GM18505 (cell line): ENCODE measurements at regions not wholly inside any gene's neighbourhood (a gene's known extent, or its start where the extent isn't known, plus 50 kb on each side); places are given as distances from the start of the nearest gene placed in this dataset.
"Not testable (repeated sequence)": the region's sequence is repeated elsewhere in the genome, so short reads cannot be mapped to it uniquely, and the experiment has no call there.

ENCODE experiments used
- ATAC-seq: cut with Tn5 transposase; IDR thresholded peaks from one replicate; pipeline ENCODE4 v1.9.1; 2021; ENCODE audit not compliant: unreplicated experiment
- POLR2A ChIP-seq: IDR thresholded peaks from 4 replicates; pipeline ENCODE4 v1.6.1; 2011; ENCODE audit warnings: borderline replicate concordance; ENCODE audit not compliant: insufficient read depth, insufficient read length; ENCODE audit errors: extremely low read depth

DNA sequence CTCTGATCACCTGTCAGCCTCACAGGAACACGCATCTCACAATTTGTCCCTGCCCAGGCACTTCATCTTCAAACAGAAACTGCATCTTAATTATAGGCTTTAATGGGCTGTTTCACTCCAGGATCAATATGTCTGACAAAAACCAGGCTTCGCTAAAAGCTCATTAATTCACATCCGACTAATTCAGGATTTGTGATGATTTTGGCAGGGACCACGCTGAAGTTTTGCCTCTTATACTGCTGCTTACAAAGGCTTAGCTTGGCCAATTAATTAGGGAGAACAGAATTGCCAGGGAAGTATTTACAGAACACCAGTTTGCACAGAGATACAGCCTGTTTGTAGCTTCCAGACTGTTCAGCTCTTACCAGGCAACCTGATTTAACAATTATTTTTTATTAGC, 541.0 kb upstream of the SPTLC3 start:
- no peak for TF ChIP-seq POLR2A
- no peak for ATAC-seq

DNA sequence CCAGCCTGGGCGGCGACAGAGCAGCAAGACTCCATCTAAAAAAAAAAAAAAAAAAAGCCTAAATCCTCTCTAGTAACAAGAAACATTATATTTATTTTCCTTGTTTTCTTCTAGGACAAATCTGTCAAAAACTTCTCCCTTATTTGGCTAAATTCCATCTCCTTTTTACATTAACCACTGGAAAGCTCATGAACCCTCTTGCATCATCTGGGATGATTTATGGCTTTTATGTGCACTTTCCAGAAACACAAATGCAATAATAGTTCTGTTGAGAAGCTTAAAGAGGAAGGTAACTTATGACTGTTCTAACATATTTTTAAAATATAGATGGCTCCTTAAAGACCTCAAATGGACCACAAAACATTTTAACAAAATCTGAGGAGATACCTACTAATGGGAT, 526.1 kb upstream of the SPTLC3 start:
- ATAC-seq = no peak

DNA sequence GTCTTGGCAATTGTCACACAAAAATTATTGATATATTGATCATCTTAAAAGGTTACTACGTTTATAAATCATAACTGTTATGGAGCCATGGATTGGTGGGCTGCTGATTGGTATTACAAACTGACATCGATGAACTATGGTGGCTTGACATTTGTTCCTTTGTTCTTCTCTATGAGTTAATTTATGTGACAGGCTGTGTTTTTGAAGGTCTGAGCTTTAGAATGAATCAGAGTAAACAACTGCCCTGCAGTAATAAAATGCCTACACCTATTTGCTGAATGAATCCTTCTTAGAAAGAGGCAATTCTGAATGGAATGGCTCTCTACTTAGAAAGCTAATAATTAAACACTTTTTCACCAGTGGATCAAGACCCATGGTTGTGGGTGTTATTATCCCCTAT, 506.3 kb upstream of the SPTLC3 start:
- TF ChIP-seq POLR2A = no peak
- no peak for ATAC-seq

More for the DNA sequence above, 526.1 kb upstream of the SPTLC3 start:
- no peak for TF ChIP-seq POLR2A

DNA sequence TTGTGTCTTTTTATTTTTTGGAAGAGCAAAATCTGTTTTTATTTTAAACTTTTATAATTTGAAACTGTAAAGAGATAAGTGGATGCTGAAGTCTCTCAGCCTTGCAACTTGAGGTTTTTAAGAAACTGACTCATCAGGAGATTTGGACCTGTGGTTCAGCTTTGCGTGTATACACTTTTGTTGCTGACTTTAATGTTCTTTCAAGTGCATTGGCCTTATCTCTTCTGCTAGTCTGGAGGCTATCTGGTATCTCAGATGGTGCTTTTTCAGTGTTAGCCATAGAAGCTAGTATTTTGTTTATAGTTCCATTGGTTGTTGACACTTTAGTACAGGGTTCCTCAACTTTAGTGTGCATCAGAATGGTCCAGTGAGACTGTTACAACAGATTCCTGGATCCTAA, 504.0 kb upstream of the SPTLC3 start:
- ATAC-seq = no peak
- TF ChIP-seq POLR2A = no peak

DNA sequence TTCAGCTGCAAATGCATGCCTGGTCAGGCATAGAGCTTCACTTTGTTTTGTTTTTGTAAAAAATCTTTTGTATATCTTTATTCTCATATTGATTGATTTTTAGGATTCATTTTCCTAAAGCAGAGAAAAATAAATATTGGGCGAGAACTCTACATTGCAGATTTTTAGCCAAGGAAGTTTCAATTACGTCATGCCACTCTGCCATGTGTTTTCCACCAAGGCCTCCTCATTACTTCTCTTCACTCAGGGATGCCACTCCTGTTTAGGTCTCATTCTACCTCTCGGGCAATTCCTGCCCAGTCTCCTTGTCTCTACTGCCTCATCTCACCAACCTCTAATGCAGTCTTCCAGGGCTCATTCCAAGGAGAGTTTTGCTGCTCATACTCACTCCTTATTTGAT, 497.3 kb upstream of the SPTLC3 start:
- ATAC-seq = no peak
- TF ChIP-seq POLR2A = no peak

DNA sequence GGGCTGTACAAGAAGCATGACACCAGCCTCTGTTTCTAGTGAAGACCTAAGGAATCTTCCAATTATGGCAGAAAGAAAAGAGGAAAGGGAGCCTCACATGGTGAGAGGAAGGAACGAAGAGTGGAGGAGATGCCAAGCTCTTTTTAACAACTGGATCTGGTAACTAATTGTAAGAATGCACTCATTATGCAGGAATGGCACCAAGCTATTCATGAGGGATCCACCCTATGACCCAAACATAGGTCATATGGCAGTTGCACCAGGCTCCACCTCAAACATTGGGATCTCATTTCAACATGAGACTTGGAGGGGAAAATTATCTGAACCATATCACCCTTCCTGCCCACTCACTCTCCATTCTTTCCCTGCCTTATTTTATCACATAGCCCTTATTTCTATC, 496.0 kb upstream of the SPTLC3 start:
- no peak for ATAC-seq
- no peak for TF ChIP-seq POLR2A

DNA sequence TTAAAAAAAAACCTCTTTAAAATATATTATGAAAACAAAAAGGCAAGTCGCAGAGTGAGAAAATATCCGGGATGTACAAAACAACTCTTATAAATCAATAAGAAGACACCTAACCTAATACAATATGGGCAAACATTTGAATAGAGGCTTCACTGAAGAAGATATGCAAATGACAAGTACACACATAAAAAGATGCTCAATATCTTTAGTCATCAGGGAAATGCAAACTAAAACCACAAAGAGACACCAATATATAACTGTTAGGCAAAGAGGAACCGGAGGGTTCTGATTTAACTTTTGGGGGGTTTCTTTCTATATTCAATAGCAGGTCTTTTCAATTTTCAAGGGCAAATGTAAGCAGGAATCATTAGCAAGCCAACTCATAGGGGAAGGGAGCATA, 480.7 kb upstream of the SPTLC3 start:
- TF ChIP-seq POLR2A = no peak

DNA sequence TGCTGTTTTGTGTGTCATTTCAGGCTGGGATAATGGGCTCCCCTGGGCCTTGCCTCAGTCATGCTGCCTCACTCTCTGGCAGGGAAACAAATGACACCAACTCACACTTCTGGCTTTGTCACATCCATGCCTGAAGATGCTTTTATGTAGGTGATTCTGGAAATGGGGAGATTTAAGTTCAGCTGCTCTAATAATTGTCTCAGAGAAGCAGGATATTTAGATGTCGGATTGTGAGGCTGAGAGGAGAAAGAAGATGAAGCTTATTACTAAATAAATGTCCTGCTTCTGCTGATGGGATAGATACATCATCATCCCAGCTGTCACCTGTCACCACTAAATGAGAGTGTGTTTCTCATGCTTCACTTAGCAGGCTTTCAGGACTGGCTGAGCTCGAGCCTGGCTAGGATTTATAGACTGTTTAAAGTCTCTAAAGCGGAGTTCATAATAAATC, 480.2 kb upstream of the SPTLC3 start:
- TF ChIP-seq POLR2A = no peak

More for the DNA sequence above, 480.7 kb upstream of the SPTLC3 start:
- no peak for ATAC-seq

DNA sequence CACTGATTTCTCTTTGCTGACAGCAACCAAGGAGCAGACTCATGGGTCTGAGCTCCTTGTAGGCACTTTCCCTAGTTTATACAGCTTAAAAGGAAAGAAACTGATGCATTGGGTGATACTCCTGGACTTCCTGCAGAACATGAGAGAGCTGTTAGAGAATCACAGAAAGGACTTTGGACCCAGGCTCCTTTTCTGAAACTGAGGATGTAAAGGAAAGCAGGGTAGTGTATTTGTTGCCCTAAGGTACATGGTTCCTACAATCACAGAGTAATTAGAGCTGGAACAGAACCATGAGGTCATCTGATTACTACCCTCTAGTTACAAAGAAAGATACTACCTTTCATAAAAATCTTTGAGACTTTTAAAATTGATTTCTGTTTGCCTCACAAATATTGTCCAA, 477.1 kb upstream of the SPTLC3 start:
- no peak for TF ChIP-seq POLR2A
- ATAC-seq = no peak

More for the DNA sequence above, 480.2 kb upstream of the SPTLC3 start:
- ATAC-seq = no peak

DNA sequence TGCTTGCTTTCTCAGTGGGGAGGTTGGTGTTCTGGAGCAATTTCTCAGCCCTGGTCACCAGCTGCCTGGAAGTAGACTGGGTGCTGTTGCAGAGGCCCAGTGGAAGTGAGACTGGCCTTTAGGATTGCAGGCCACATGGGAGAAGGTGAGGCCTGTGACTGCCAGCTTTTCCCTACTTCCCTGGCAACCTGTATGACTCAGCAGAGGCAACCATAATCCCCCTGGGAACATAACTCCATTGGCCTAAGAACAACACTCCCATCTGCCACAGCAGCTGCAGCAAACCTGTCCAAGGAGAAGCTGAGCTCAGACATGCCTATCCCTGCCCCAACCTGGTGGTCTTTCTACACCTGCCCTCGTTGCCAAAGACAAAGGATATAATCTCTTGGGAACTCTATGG, 473.5 kb upstream of the SPTLC3 start:
- no peak for TF ChIP-seq POLR2A
- ATAC-seq = no peak

DNA sequence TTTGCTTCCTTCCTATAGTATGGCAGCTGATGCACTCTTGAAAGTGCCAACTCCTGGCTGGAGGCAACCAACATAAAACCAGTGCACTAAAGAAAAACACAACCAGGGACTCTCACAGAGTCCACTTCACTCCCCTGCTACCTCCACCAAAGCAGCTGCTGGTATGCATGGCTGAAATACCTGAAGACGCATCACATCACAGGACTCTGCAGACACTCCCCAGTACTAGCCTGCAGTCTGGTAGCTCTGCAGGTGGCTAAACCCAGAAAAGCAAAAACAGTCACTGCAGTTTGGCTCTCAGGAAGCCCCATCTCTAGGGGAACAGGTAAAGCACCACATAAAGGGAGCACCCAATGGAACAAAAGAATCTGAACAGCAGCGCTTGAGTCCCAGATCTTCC, 473.0 kb upstream of the SPTLC3 start:
- TF ChIP-seq POLR2A = no peak
- ATAC-seq = no peak

DNA sequence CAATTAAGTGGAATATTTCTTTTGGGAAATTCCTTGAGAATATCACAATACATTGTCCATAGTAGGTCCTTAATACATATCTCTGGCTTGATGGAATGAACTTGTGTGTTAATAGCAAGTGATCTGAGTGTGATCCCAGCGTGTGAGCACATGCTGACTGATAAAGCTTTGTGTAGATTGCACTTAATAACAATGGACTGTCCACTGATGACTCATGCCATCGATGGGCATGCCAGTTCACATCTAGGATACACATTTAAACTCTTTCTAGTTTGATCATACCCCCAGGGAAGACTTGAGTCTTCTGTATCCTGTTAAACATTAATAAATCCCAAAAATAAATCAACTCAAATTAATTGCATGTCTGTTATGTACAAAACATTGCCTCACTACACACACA, 454.3 kb upstream of the SPTLC3 start:
- TF ChIP-seq POLR2A = no peak
- ATAC-seq = no peak

DNA sequence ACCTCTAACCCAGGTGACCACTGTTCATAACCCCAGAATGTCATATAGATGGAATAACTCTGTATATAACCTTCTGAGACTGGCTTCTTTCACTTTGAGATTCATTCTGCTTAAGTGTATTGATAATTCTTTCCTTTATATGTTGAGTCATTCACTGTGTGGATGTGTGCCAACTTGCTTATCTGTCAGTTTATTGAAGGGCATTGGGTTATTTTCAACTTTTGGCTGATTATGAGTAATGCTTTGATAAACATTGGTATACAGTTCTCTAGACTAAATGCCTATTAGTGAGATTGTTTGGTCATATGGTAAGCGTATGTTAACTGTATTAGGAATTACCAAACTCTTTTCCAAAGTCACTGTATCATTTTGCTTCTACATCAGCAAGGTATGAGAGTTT, 453.4 kb upstream of the SPTLC3 start:
- no peak for ATAC-seq
- TF ChIP-seq POLR2A = no peak

DNA sequence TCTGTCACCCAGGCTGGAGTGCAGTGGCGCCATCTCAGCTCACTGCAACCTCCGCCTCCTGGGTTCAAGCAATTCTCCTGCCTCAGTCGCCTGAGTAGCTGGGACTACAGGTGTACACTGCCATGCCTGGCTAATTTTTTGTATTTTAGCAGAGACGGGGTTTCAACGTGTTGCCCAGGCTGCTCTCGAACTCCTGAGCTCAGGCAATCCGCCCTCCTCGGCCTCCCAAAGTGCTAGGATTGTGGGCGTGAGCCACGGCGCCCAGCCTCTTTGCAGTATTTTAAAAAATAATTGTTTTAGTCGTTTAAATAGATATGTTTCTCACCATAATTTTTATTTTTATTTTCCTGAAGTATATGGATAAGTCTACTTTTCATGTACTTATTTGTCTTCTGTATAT, 452.9 kb upstream of the SPTLC3 start:
- ATAC-seq = not testable (repeated sequence)

DNA sequence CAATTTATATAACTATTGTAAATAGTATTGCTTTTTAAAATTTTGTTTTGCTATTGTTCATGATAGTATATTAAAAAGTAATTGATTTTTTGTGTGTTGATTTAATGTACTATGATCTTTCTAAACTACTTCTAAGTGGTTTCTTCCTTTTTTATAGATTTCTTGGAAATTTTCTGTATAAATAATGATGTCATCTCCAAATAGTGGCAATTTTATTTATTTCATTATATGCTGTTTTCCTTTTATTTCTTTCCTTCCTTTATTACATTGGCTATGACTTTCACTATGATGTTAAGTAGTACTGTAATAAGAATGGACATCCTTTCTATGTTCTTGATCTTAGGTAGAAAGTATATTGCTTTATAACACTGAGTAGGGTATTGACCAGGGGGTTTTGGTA, 451.5 kb upstream of the SPTLC3 start:
- TF ChIP-seq POLR2A = no peak

More for the DNA sequence above, 451.5 kb upstream of the SPTLC3 start:
- ATAC-seq = no peak
